Heart right ventricle (tissue), 16 donors: ENCODE measurements at regions not wholly inside any gene's neighbourhood (a gene's known extent, or its start where the extent isn't known, plus 50 kb on each side); places are given as distances from the start of the nearest gene placed in this dataset.

Experiments
- ATAC-seq, 8 donors: fragments of 200-7000 bp; cut with Tn5 transposase; one replicate each; pipeline ENCODE4 v1.9.1; 2020; ENCODE audit warnings: mild to moderate bottlenecking in 8 of 8, moderate library complexity in 8 of 8, moderate number of reproducible peaks in 1 of 8
- DNase-seq, 2 donors: peaks; one replicate each; pipeline ENCODE4 v3.0.0-alpha.2; 2020
- H3K27ac ChIP-seq, 10 donors: fragments of 200-600 bp; sonication (generic) in 2 of 10; one replicate each; pipeline versions ENCODE4 v1.5.0 to v1.8.0; 2020 to 2022; ENCODE audit warnings: mild to moderate bottlenecking in 3 of 10
- H3K27me3 ChIP-seq, 7 donors: fragments of 200-600 bp; one replicate each; pipeline ENCODE4 v1.8.0; 2021 to 2022; ENCODE audit warnings: mild to moderate bottlenecking in 2 of 7
- H3K36me3 ChIP-seq, 9 donors: fragments of 200-600 bp; sonication (generic) in 1 of 9; one replicate each; pipeline versions ENCODE4 v1.5.0 to v1.8.0; 2020 to 2022; ENCODE audit warnings: mild to moderate bottlenecking in 2 of 9
- H3K4me1 ChIP-seq, 9 donors: fragments of 200-600 bp; sonication (generic) in 1 of 9; one replicate each; pipeline versions ENCODE4 v1.5.0 to v1.8.0; 2020 to 2022; ENCODE audit warnings: mild to moderate bottlenecking in 4 of 9
- H3K4me3 ChIP-seq, 10 donors: fragments of 200-600 bp; sonication (generic) in 2 of 10; one replicate each; pipeline versions ENCODE4 v1.5.0 to v1.8.0; 2020 to 2022; ENCODE audit warnings: mild to moderate bottlenecking in 7 of 10, moderate library complexity in 2 of 10
- H3K9me3 ChIP-seq, 11 donors: fragments of 200-600 bp in 10 of 11; sonication (generic) in 2 of 11; one replicate each; pipeline versions ENCODE4 v1.5.0 to v1.8.0; 2013 to 2022; ENCODE audit warnings: mild to moderate bottlenecking in 2 of 11, control low read depth in 1 of 11, moderate library complexity in 1 of 11
- WGBS, 2 donors: extraction: QIAGEN DNeasy Blood & Tissue Kit; methylation state at CpG; one replicate each; pipeline ENCODE4 v1.1.7; 2013; ENCODE audit warnings: inconsistent platforms in 1 of 2; 5-methylcytosine and 5-hydroxymethylcytosine counted together
- intact Hi-C, 10 donors: fragments of 100-400 bp; cut with DNase I; formaldehyde crosslinking; loops; one replicate each; pipeline versions ENCODE4 v1.11.1 to v1.14.2; 2022
- TF ChIP-seq, protein P1 (sequence below), 9 donors: fragments of 200-600 bp; sonication (generic) in 2 of 9; IDR thresholded peaks; one replicate each; pipeline versions ENCODE4 v1.5.0 to v1.8.0; 2021 to 2022; ENCODE audit warnings: antibody characterized with exemption in 9 of 9, mild to moderate bottlenecking in 5 of 9, moderate library complexity in 1 of 9
- donor health status: Arrhythmogenic right ventricular cardiomyopathy.
- donor health status: ischemic (EF 13 %, LVEDD 7.1; RV severe dilation, severe dysfunction).
- donor health status: healthy with polysubstance abuse.
- donor health status: DM: no; HTN: yes; CAD: no.
- donor health status: DM: no; HTN: no; CAD: no.
- donor health status: ischemic (EF 25% LVEDD 6.9; RV normal size, moderate dysfunction).
- donor health status: ischemic (EF 25% LVEDD 5.7; RV mildly dilated, moderate dysfunction).
- donor health status: healthy.
- donor health status: DM: yes; HTN: yes; CAD: no.
- donor health status: Ischemic cardiomyopathy.
- donor health status: ischemic (EF 35%, LVEDD 5.7; RV mildly dilated, moderate dysfunction).
- donor health status: nonischemic (EF 11% LVEDD 7.7; RV severe dilation, severe dysfunction).
- donor health status: DM: yes; HTN: yes; CAD: no.
- donor health status: PGD.
- donor health status: ischemic (EF 29% LVEDD 5.4; RV normal size, mild dysfunction).
- donor health status: nonischemic (EF 23%, LVEDD 6.1; RV moderate dilation, normal function).

DNA sequence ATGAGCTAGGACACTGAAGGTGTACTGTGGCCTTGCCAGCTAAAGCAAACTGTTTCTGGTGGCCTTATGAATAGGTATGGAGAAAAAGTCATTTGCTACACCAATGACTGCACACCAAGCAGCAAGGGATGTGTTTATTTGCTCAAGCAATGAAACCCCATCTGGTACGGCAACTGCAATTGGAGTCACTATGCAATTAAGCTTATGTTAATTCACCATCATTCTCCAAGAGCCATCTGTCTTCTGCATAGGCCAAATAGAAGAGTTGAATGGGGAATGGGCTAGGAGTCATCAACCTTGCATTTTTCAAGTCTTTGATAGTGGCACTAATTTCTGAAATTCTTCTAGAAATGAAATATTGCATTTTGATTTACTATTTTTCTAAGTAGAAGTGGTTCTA, 372.0 kb downstream of the KCNJ3 start:
- H3K27me3 ChIP-seq: no peaks in the 10 kb centered on the region
- ATAC-seq (no peak), DNase-seq (no peak)
- no peak overlapping the region for H3K4me3 ChIP-seq
- no peaks in the 10 kb centered on the region for H3K4me1 ChIP-seq
- TF ChIP-seq, protein P1, sequence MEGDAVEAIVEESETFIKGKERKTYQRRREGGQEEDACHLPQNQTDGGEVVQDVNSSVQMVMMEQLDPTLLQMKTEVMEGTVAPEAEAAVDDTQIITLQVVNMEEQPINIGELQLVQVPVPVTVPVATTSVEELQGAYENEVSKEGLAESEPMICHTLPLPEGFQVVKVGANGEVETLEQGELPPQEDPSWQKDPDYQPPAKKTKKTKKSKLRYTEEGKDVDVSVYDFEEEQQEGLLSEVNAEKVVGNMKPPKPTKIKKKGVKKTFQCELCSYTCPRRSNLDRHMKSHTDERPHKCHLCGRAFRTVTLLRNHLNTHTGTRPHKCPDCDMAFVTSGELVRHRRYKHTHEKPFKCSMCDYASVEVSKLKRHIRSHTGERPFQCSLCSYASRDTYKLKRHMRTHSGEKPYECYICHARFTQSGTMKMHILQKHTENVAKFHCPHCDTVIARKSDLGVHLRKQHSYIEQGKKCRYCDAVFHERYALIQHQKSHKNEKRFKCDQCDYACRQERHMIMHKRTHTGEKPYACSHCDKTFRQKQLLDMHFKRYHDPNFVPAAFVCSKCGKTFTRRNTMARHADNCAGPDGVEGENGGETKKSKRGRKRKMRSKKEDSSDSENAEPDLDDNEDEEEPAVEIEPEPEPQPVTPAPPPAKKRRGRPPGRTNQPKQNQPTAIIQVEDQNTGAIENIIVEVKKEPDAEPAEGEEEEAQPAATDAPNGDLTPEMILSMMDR (IDR thresholded peaks at IDR 0.05): no peak
- peaks cover 0 to 13% (median 0%) of the 10 kb centered on the region in 11 donors for H3K9me3 ChIP-seq
- intact Hi-C loops: no loop called here
- WGBS, 2 donors: 87 to 92% methylated on average over 1 of the region's 1 CpG
- no peak overlapping the region for H3K27ac ChIP-seq
- H3K36me3 ChIP-seq: no peaks in the 10 kb centered on the region

DNA sequence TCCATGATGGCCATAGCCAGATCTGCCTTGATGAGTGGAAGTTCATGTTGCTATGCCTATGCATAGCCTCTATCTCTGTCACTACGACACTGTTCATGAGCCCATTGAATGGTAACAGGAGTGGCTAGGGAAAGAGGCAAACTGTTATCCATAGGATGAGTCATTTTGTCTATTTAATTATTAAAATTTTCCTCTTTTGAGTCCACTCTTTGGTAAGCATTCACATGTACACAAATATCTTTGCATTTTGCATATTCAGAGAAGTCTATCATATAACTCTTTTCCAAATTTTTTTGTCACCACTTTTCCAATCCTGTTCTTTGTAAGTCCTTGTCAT, 364.4 kb downstream of the KCNJ3 start:
- peaks cover 0 to 18% (median 6%) of the 10 kb centered on the region in 11 donors for H3K9me3 ChIP-seq
- no peaks in the 10 kb centered on the region for H3K27me3 ChIP-seq
- TF ChIP-seq, protein P1 (IDR thresholded peaks at IDR 0.05): no peak
- intact Hi-C loops: no loop called here
- H3K27ac ChIP-seq: no peak overlapping the region
- ATAC-seq (no peak), DNase-seq (no peak)
- no peaks in the 10 kb centered on the region for H3K36me3 ChIP-seq
- no peaks in the 10 kb centered on the region for H3K4me1 ChIP-seq
- WGBS, 2 donors: 81 to 86% methylated on average over 1 of the region's 1 CpG
- no peak overlapping the region for H3K4me3 ChIP-seq

DNA sequence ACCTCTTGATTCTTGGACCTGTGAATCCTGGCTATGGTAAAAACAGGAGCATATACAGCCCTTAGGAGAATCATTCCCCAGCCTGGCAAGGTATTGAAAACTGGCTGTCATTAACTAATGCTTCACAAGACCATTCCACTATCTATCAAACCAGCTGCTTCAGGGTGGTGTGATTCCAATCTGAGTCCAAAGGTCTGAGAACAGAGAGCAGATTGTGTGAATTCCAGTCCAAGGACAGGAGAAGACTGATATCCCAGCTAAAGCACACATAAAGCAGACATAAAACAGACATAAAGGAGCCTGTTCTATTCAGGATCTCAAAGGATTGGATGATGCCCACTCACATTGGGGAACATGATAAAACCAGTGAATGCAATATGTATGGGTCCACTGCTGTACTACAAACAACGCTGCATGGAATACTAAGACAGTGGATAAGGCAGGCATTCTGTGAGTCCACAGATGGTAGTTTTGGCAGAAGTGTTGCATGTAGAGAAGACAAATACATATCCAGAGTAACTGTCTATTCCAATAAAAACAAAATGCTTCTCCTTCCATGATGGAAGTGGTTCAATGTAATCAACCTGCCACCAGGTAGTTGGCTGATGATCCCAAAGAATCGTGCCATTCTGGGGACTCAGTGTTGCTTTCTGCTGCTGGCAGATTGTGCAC, 363.9 kb downstream of the KCNJ3 start:
- TF ChIP-seq, protein P1 (IDR thresholded peaks at IDR 0.05): no peak
- H3K27me3 ChIP-seq: no peaks in the 10 kb centered on the region
- WGBS, 2 donors: 74% methylated on average over 2 of the region's 2 CpGs

DNA sequence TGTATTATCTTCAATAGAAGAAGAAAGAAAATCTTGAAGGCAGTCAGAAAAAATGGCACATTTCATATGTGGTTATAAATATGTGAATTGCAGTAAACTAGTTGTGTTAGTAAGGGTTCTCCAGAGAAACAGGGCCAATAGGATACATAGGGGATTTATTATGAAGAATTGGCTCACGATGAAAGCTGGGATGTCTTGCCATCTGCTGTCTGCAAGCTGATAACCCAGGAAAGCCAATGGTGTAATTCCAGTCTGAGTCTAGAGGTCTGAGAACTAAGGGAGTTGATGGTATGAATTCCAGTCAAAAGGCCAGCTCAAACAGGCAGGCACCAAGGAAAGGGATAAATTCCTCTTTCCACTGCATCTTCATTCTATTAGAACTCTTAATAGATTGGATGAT, 362.4 kb downstream of the KCNJ3 start:
- intact Hi-C loops: no loop called here
- DNase-seq (no peak), ATAC-seq (no peak)
- Histone ChIP-seq H3K4me3 (no peak overlapping the region), H3K27ac (no peak overlapping the region), H3K27me3 (no peaks in the 10 kb centered on the region), H3K36me3 (no peaks in the 10 kb centered on the region), H3K9me3 (peaks cover 0 to 16% (median 6%) of the 10 kb centered on the region in 11 donors), H3K4me1 (no peaks in the 10 kb centered on the region)
- TF ChIP-seq, protein P1 (IDR thresholded peaks at IDR 0.05): no peak
- 48 to 71% methylated on average over 1 of the region's 1 CpG for WGBS, 2 donors

More for the DNA sequence above, 363.9 kb downstream of the KCNJ3 start:
- Histone ChIP-seq H3K27ac (no peak overlapping the region), H3K4me3 (no peak overlapping the region), H3K4me1 (no peaks in the 10 kb centered on the region), H3K9me3 (peaks cover 0 to 16% (median 6%) of the 10 kb centered on the region in 11 donors), H3K36me3 (no peaks in the 10 kb centered on the region)
- intact Hi-C loops: no loop called here
- ATAC-seq (no peak), DNase-seq (no peak)
